Breast epithelium (tissue), 4 donors: ENCODE measurements at regions not wholly inside any gene's neighbourhood (a gene's known extent, or its start where the extent isn't known, plus 50 kb on each side); places are given as distances from the start of the nearest gene placed in this dataset.
A peak's percentile ranks its signal among the peaks of the same experiment; 100 is the strongest.

Experiments used
- DNase-seq, 2 donors: peaks; one replicate each; pipeline ENCODE4 v3.0.0-alpha.2; 2019; ENCODE audit warnings: low spot score in 2 of 2
- H3K27ac ChIP-seq, 2 donors: fragments of 200-600 bp; sonication (generic) in 1 of 2; one replicate each; pipeline ENCODE4 v1.5.1; 2016 to 2019; ENCODE audit warnings: mild to moderate bottlenecking in 1 of 2
- H3K27me3 ChIP-seq, 2 donors: fragments of 200-600 bp; sonication (generic) in 1 of 2; one replicate each; pipeline versions ENCODE4 v1.5.1 to v1.6.0; 2017 to 2019; ENCODE audit warnings: control low read depth in 1 of 2, mild to moderate bottlenecking in 1 of 2
- H3K36me3 ChIP-seq: fragments of 200-600 bp; one replicate; pipeline ENCODE4 v1.5.1; 2019
- H3K4me1 ChIP-seq, 2 donors: fragments of 200-600 bp; sonication (generic); one replicate each; pipeline ENCODE4 v1.5.1; 2016 to 2019; ENCODE audit warnings: control low read depth in 1 of 2
- H3K4me3 ChIP-seq, 3 donors: fragments of 200-600 bp; sonication (generic); 1 replicate in 2 of 3; 2 replicates in 1 of 3; pipeline ENCODE4 v1.5.1; 2016 to 2019; ENCODE audit warnings: mild to moderate bottlenecking in 3 of 3, moderate library complexity in 2 of 3
- H3K9me3 ChIP-seq, 2 donors: fragments of 200-600 bp; sonication (generic) in 1 of 2; one replicate each; pipeline ENCODE4 v1.5.1; 2016 to 2019; ENCODE audit warnings: control low read depth in 1 of 2
- CTCF ChIP-seq, 3 donors: fragments of 450-650 bp; IDR thresholded peaks; one replicate each; pipeline ENCODE4 v1.5.1; 2016 to 2017; ENCODE audit warnings: antibody characterized with exemption in 3 of 3, mild to moderate bottlenecking in 3 of 3, moderate library complexity in 3 of 3
- POLR2A ChIP-seq: fragments of 450-650 bp; IDR thresholded peaks from one replicate; pipeline ENCODE4 v1.6.1; 2016; ENCODE audit warnings: antibody characterized with exemption, mild to moderate bottlenecking, moderate library complexity
- POLR2AphosphoS5 ChIP-seq, 3 donors: sonication (generic); formaldehyde crosslinking; IDR thresholded peaks; one replicate each; pipeline ENCODE4 v1.6.1; 2017; ENCODE audit warnings: antibody characterized with exemption in 3 of 3
- intact Hi-C: fragments of 100-400 bp; cut with DNase I; formaldehyde crosslinking; loops from one replicate; pipeline ENCODE4 v1.15.1; 2023; ENCODE audit warnings: low total_unique reads

DNA sequence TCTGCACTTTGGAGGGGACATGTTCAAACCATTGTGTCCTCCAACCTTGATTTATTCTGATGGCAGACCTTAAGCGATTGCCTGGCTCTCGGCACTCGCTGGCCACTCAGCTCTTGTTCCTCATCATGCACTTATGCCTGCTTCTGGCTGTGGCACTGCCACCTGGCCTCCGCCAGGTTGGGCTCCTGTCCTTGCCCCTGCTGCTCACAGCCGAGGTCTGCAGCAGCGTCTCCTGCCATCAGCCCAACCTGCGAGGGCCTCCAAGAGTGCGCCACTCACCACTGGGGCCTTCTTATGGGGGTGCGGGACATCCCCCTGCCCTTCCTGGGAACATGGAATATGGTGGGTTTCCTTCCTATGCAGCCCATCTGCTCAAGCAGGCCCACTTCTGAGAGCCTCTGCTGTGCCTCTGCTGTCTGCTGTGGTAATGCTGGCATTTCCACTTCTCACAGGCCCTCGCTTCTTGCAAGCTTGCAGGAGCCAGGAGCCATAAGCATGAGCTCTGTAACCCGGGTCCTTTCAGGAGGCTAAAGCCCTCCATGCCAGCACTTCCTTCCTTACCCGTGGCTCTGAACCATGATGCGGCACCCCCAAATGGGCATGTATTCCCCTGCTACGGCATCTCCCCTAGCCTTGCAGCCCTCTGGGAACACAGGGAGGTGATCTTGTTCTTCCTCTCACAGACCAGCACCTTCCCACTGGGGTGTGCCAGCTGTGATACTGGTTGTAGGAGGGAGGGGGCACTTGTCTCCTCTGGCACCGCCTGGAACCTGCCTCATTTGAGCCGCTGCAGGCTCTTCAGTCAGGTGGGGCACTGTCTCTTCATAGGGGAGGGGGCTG, 58.6 kb upstream of the HS6ST1 start:
- Histone ChIP-seq H3K27ac (peak overlapping the region; percentile 72 to 89), H3K4me1 (peaks cover 4 to 10% of the 10 kb centered on the region in 2 donors), H3K36me3 (no peaks in the 10 kb centered on the region), H3K9me3 (no peaks in the 10 kb centered on the region), H3K4me3 (no peak overlapping the region), H3K27me3 (no peaks in the 10 kb centered on the region)
- TF ChIP-seq POLR2AphosphoS5 (IDR thresholded peaks at IDR 0.05) (no peak), CTCF (IDR thresholded peaks at IDR 0.05) (no peak), POLR2A (no peak)
- peak in 1 of 2 donors; percentile 37 for DNase-seq
- intact Hi-C loops = no loop called here

DNA sequence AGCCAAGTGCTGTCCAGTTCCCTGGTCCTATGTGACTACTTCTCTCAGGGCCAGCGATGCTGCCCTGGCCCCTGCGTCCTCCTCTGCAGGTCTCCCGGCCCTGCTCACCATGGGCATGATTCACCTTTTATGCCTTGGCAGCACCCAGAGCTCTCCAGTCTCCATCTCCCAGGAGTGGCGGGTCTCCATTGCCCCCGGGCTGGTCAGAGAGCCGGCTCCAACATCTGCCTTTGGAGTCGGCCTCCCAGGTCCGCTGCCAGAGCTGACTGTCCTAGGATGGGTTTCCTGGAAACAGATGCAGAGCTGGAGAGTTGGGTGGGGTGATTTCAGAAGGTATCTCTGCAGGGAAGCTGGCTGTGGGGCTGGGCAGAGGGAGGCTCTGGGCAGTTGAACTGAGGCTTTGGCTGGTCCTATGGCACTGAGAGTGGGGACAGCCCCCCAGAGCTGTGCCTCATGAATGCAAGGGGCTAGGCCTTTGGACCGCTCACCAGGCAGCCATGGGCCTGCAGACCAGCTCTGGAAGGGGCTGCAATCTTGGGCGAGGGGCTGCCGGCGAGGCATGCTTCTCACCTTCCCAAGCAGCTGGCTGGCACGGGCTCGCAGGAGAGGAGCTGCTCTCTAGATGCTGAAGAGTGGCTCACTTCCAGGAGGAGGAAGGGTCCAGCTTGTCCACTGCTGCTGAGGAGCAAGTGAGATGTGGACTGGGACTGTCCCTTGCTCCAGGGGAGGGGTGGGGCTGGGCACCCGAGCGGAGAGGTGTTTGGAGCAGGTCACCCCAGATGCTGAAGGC, 59.8 kb upstream of the HS6ST1 start:
- Histone ChIP-seq H3K27me3 (no peaks in the 10 kb centered on the region), H3K36me3 (no peaks in the 10 kb centered on the region), H3K4me3 (peak overlapping the region in 2 of 3 donors; percentile 21 to 33), H3K4me1 (peaks cover 4 to 10% of the 10 kb centered on the region in 2 donors), H3K9me3 (no peaks in the 10 kb centered on the region), H3K27ac (peak overlapping the region; percentile 72 to 89)
- DNase-seq = peak in 1 of 2 donors; percentile 45
- TF ChIP-seq CTCF (IDR thresholded peaks at IDR 0.05) (no peak), POLR2A (no peak), POLR2AphosphoS5 (IDR thresholded peaks at IDR 0.05) (no peak)
- intact Hi-C loops = no loop called here

DNA sequence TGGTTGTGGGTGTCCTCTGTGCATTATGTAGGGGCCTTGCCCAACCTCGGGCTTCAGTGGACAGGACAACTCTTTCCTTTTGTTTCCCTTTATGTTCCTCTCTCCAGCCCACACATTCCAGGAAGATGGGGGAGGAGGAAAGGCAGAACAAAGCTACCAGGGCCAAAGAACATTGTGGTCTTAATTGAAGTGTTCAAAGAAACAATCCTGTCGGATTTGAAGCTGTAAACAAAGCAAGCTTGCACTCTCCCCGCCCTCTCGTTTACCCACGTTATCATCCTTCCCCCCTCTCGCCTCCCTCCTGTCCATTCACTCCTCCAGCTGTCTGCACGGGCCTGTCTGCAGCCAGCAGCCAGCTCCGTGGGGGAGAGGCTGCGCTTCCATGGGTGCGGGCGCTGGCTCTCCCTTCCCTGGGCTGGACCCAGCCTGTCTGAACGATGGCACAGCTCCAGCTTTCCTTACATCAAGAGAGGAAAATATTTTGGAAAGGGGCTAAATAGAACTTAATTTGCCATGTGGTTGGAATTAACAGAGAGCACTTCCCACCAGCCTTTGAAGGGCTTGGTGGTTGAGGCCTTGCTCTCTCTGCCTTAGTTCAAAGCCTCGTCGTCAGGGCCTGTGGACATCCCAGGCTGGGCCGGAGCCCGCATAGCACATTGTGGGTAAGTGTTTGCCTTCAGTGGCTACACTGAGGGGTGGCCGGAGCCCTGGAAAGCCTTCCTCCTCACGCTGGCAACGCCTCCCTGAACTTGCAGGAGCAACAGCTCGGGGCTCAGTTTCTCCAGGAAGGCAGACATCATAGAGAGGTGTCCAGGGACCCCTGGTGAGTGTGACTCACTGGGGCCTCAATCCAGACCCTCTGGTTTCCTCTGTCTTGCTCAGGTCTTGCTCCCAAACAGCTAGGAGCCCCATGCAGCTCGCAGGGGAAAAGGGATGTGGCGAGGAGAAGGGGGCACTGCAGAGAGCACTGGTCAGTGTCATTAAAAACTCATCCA, 60.6 kb upstream of the HS6ST1 start:
- intact Hi-C loops = no loop called here
- Histone ChIP-seq H3K27ac (peak overlapping the region; percentile 72 to 89), H3K36me3 (no peaks in the 10 kb centered on the region), H3K27me3 (no peaks in the 10 kb centered on the region), H3K4me3 (peak overlapping the region in 1 of 3 donors; percentile 33), H3K9me3 (no peaks in the 10 kb centered on the region), H3K4me1 (peaks cover 4 to 10% of the 10 kb centered on the region in 2 donors)
- TF ChIP-seq POLR2A (no peak), CTCF (IDR thresholded peaks at IDR 0.05) (no peak), POLR2AphosphoS5 (IDR thresholded peaks at IDR 0.05) (peak in 2 of 3 donors; percentile 44 to 64)
- peak; percentile 54 to 82 for DNase-seq

GRCh38 chr2:128380061-128380889, 61.6 kb upstream of the HS6ST1 start:
- Histone ChIP-seq H3K27me3 (no peaks in the 10 kb centered on the region), H3K4me3 (no peak overlapping the region), H3K36me3 (no peaks in the 10 kb centered on the region), H3K4me1 (peaks cover 4 to 10% of the 10 kb centered on the region in 2 donors), H3K9me3 (no peaks in the 10 kb centered on the region), H3K27ac (peak overlapping the region; percentile 72 to 89)
- DNase-seq = peak in 1 of 2 donors; percentile 43
- intact Hi-C loops = no loop called here
- TF ChIP-seq CTCF (IDR thresholded peaks at IDR 0.05) (no peak), POLR2AphosphoS5 (IDR thresholded peaks at IDR 0.05) (no peak), POLR2A (no peak)
